ENCODE measurements at regions not wholly inside any gene's neighbourhood (a gene's known extent, or its start where the extent isn't known, plus 50 kb on each side); places are given as distances from the start of the nearest gene placed in this dataset.

DNA sequence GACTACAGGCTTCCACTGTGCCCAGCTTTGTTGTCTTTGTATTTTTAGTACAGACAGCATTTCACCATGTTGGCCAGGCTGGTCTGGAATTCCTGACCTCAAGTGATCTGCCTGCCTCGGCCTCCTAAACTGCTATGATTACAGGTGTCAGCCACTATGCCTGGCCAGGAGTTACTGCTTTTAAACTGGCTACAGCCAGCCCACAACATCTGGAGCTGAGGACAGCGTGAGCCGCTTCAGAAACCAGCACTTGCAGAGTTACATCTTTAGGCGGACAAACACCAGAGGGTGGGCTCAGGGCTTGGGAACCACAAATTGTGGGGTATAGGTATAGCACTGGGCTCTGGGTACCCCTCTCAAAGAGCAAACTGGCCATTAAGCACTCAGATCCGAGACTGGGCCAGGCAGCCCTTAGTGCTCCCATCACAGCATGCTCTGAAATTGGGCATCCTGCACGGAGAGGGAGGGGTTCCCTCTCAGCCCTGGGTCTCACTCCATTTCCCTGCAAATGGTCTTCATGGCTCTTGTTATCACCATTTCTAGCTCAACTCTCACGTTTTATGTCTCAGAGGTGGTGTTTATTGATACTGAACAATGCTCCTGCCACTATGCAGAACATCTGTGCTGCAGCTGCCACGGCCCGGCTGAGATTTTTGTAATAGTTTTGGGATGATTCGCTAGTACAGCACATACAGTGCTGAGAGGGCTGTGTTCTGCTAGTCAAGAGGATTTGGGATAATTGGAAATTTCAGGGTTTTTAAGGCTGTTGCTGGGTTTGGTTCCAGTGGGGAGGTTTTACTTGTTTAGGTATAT, 146.4 kb upstream of the LYZL2 start:
- Histone ChIP-seq H3K4me3 (replicated peaks in 1 of 3; ENCODE audit: low read depth in 2 of 3, low read length in 3 of 3) (no peak overlapping the region), H3K9ac (ENCODE audit: insufficient read depth, low read length, poor library complexity, severe bottlenecking) (no peak overlapping the region), H3K36me3 (replicated peaks in 1 of 2; ENCODE audit: control insufficient read depth in 1 of 2, insufficient read depth in 2 of 2, low read length in 2 of 2) (no peaks in the 10 kb centered on the region), H3K9me3 (replicated peaks in 1 of 2; ENCODE audit: control insufficient read depth in 1 of 2, insufficient read depth in 1 of 2, low read length in 2 of 2) (peaks cover 12% of the 10 kb centered on the region in 2 donors), H3K4me2 (replicated peaks; ENCODE audit: extremely low read depth, low read length, poor library complexity, severe bottlenecking) (no peak overlapping the region), H3K79me2 (ENCODE audit: insufficient read depth, low read length) (no peaks in the 10 kb centered on the region), H2AFZ (ENCODE audit: insufficient read depth, low read depth, low read length, poor library complexity, severe bottlenecking) (no peak overlapping the region), H3K27me3 (ENCODE audit: control insufficient read depth in 2 of 2, insufficient read depth in 2 of 2, low read length in 2 of 2) (no peaks in the 10 kb centered on the region), H3K4me1 (ENCODE audit: control insufficient read depth in 1 of 2, insufficient read depth in 2 of 2, low read length in 2 of 2) (no peaks in the 10 kb centered on the region), H3K27ac (ENCODE audit: low read depth in 1 of 2, low read length in 2 of 2) (no peak overlapping the region), H4K20me1 (ENCODE audit: insufficient read depth, low read length) (no peaks in the 10 kb centered on the region)
- H3K9me3 Mint-ChIP-seq = peaks cover 4 to 10% (median 9%) of the 10 kb centered on the region in 7 donors
- no peak overlapping the region for H3K27ac Mint-ChIP-seq
- H3K36me3 Mint-ChIP-seq = no peaks in the 10 kb centered on the region
- peaks cover 6% of the 10 kb centered on the region for H3K4me1 Mint-ChIP-seq
- no peak overlapping the region for H3K4me3 Mint-ChIP-seq
- no peak for DNase-seq
- TF ChIP-seq, protein P1, sequence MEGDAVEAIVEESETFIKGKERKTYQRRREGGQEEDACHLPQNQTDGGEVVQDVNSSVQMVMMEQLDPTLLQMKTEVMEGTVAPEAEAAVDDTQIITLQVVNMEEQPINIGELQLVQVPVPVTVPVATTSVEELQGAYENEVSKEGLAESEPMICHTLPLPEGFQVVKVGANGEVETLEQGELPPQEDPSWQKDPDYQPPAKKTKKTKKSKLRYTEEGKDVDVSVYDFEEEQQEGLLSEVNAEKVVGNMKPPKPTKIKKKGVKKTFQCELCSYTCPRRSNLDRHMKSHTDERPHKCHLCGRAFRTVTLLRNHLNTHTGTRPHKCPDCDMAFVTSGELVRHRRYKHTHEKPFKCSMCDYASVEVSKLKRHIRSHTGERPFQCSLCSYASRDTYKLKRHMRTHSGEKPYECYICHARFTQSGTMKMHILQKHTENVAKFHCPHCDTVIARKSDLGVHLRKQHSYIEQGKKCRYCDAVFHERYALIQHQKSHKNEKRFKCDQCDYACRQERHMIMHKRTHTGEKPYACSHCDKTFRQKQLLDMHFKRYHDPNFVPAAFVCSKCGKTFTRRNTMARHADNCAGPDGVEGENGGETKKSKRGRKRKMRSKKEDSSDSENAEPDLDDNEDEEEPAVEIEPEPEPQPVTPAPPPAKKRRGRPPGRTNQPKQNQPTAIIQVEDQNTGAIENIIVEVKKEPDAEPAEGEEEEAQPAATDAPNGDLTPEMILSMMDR (IDR thresholded peaks at IDR 0.05) = no peak
- no peaks in the 10 kb centered on the region for H3K27me3 Mint-ChIP-seq (ENCODE audit: low read depth in 3 of 3)
- WGBS (ENCODE audit: insufficient coverage) = 97% methylated on average over 5 of the region's 10 CpGs
- intact Hi-C loops (cut with micrococcal nuclease) = no loop called here

DNA sequence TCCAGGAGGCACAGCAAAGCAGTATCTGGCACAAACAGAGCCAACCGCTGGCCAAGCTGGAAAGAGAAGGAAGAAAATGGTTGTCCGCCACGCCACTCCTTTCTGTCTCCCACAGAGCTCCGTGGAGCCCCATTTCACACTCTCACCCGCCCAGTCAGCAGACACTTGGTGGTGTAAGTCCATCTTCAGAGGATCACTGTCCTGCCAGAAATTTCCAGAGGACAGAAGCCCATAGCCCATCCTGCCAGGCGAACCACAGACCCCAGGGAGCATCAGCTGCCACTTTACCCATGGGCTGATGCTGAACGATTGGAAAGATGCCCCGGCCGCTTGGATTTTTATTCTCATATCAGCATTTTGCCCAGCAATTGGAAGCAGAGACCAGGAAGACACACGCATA, 144.7 kb upstream of the LYZL2 start:
- H3K9ac ChIP-seq (ENCODE audit: insufficient read depth, low read length, poor library complexity, severe bottlenecking) = no peak overlapping the region
- no peaks in the 10 kb centered on the region for H3K4me1 ChIP-seq (ENCODE audit: control insufficient read depth in 1 of 2, insufficient read depth in 2 of 2, low read length in 2 of 2)
- H3K9me3 ChIP-seq (replicated peaks in 1 of 2; ENCODE audit: control insufficient read depth in 1 of 2, insufficient read depth in 1 of 2, low read length in 2 of 2) = peaks cover 27 to 29% of the 10 kb centered on the region in 2 donors
- Mint-ChIP-seq H3K4me1 (peaks cover 6% of the 10 kb centered on the region), H3K27ac (no peak overlapping the region), H3K36me3 (no peaks in the 10 kb centered on the region), H3K27me3 (ENCODE audit: low read depth in 3 of 3) (no peaks in the 10 kb centered on the region), H3K4me3 (no peak overlapping the region), H3K9me3 (peaks cover 12 to 26% (median 23%) of the 10 kb centered on the region in 7 donors)
- intact Hi-C loops (cut with micrococcal nuclease) = no loop called here
- no peaks in the 10 kb centered on the region for H4K20me1 ChIP-seq (ENCODE audit: insufficient read depth, low read length)
- 100% methylated on average over 5 of the region's 10 CpGs for WGBS (ENCODE audit: insufficient coverage)
- DNase-seq = no peak
- H3K4me3 ChIP-seq (replicated peaks in 1 of 3; ENCODE audit: low read depth in 2 of 3, low read length in 3 of 3) = no peak overlapping the region
- no peak overlapping the region for H3K4me2 ChIP-seq (replicated peaks; ENCODE audit: extremely low read depth, low read length, poor library complexity, severe bottlenecking)
- no peaks in the 10 kb centered on the region for H3K36me3 ChIP-seq (replicated peaks in 1 of 2; ENCODE audit: control insufficient read depth in 1 of 2, insufficient read depth in 2 of 2, low read length in 2 of 2)
- no peaks in the 10 kb centered on the region for H3K27me3 ChIP-seq (ENCODE audit: control insufficient read depth in 2 of 2, insufficient read depth in 2 of 2, low read length in 2 of 2)
- no peaks in the 10 kb centered on the region for H3K79me2 ChIP-seq (ENCODE audit: insufficient read depth, low read length)
- H3K27ac ChIP-seq (ENCODE audit: low read depth in 1 of 2, low read length in 2 of 2) = no peak overlapping the region
- H2AFZ ChIP-seq (ENCODE audit: insufficient read depth, low read depth, low read length, poor library complexity, severe bottlenecking) = no peak overlapping the region
- TF ChIP-seq, protein P1 (IDR thresholded peaks at IDR 0.05) = no peak

Measured in CD14-positive monocyte (primary cell).